ENCODE measurements at regions not wholly inside any gene's neighbourhood (a gene's known extent, or its start where the extent isn't known, plus 50 kb on each side); places are given as distances from the start of the nearest gene placed in this dataset.

DNA sequence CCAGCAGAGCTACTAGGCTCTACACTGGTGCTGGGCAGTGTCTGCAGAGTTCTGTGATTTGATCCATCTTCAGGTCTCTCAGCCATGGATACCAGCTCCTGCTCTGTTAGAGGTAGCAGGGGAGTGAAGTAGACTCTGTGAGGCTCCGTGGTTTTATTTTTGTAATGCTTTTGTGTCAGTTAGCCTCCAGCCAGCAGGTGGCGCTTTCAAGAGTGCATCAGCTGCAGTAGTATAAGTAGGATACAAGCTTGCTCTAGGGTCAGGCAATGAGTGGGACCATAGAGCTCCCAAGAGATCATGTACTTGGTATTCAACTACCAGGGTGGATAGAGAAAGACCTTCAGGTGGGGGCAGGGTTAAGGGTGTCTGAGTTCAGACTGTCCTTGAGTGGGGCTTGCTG, 362.5 kb upstream of the TRAM1L1 start:
- DNase-seq = no peak

GRCh38 chr4:117455088-117455487, 369.7 kb upstream of the TRAM1L1 start:
- no peak for DNase-seq

- no peak for DNase-seq
These were observed 381.0 kb upstream of the TRAM1L1 start for GRCh38 chr4:117466388-117466787.

GRCh38 chr4:117467404-117467803, 382.0 kb upstream of the TRAM1L1 start:
- no peak for DNase-seq

DNA sequence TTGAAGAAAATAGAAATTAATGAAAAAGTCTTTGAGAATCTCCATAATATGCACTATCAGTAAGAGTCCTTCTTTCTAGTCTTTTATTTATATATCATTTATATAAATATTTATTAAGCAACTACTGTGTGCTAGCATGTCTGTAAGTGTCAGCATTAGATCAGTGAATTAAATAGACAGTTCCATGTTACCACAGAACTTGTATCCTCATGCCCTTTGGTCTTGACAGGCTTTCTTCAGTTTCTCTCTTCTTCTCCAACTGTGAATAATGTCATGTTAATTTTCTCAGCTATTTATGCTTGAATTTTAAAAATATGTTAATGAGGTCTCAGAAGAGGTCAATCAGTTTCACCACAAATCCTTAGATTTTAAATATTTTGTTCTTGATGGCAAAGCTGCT, 389.6 kb upstream of the TRAM1L1 start:
- DNase-seq = no peak

DNA sequence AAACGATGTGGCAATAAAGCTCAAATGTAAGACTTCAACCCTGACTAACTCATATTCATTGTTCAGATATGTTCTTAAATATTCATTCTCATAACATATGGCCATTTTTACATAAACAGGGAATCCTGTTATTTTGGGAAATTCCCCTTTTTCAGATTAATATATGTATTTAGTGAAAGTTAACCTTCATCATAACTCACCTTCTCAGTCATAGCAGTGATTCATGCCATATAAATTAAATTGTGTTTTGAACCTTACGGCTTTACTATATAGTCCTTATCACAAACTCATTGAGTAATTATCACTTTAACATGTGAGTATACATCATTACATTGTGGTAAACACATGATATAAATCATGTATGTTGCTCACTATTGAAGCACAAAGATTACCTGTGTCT, 392.5 kb upstream of the TRAM1L1 start:
- no peak for DNase-seq

GRCh38 chr4:117478702-117479101, 393.3 kb upstream of the TRAM1L1 start:
- no peak for DNase-seq

- DNase-seq = no peak
These were observed 394.3 kb upstream of the TRAM1L1 start for GRCh38 chr4:117479673-117480072.

DNA sequence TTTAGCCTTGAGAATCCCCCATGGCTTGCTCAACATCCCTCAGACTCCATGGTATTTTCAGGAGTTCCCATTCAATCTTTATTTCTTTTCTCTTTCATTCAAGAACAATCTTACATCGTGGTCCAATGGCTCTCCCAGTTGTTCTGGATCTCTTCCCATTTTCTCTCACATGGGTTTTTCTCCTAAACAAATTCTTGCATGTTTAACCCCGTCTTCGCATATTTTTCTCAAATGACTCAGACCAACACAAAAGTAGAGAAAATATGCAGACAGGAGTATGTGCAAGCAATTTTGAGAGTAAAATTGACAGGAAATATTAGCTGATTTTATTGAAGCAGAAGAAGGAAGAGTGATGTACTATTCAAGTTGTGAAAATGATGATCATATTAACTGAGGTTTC, 396.4 kb upstream of the TRAM1L1 start:
- no peak for DNase-seq

GRCh38 chr4:117488692-117489091, 403.3 kb upstream of the TRAM1L1 start:
- DNase-seq = no peak

DNA sequence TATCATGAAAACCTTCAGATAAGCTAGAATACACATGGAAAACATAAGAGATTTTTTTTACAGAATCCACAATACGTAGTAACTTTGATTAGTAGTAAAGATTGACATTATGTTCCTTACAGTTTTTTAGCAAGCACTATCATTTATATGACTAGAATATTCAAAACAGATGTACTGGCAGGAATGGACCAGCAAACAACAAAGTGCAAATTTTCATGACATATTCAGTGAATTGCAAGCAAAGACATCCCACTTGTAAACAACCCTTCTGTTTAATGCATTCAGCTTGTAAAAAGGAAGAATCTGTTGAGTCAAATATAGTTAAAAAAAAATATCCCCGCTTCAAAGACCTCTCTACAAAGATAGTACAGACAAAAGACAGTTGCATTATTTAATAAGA, 403.7 kb upstream of the TRAM1L1 start:
- no peak for DNase-seq

GRCh38 chr4:117491516-117491915, 406.1 kb upstream of the TRAM1L1 start:
- DNase-seq = no peak

DNA sequence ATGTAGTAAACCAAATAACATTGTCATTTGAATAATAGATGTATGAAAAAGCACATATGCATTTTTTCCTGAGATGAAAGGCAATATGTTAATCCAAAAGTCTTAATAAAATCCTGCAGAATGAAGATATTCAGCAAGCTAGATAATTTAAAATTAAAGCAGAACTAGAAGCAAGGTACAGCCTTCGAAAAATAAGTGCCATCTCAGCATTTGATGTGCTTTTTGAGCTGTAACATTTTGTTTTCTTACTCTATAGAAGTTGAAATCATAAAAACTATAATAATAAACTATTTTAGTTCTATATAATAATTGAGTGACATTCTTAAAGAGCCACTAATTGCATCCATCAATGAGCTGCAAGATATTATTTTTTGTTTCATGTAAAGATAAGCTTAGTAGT, 410.4 kb upstream of the TRAM1L1 start:
- DNase-seq = no peak

DNA sequence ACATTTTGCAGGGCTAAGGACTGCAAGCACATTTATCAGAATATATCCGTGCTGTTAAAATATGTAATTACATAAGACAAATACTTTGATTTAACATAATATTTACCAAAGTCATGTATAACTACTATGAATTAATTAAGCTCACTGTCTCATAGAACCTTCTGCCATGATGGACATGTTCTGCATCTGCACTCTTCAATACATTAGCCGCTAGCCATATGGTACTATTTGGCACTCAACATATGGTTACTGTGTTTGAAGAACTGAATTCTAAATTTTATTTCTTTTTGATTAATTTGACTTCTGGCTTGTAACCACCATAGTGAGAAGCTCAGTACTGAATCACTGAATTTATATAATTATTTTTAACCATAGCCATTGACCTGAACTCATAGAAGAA, 427.0 kb upstream of the TRAM1L1 start:
- no peak for DNase-seq

DNA sequence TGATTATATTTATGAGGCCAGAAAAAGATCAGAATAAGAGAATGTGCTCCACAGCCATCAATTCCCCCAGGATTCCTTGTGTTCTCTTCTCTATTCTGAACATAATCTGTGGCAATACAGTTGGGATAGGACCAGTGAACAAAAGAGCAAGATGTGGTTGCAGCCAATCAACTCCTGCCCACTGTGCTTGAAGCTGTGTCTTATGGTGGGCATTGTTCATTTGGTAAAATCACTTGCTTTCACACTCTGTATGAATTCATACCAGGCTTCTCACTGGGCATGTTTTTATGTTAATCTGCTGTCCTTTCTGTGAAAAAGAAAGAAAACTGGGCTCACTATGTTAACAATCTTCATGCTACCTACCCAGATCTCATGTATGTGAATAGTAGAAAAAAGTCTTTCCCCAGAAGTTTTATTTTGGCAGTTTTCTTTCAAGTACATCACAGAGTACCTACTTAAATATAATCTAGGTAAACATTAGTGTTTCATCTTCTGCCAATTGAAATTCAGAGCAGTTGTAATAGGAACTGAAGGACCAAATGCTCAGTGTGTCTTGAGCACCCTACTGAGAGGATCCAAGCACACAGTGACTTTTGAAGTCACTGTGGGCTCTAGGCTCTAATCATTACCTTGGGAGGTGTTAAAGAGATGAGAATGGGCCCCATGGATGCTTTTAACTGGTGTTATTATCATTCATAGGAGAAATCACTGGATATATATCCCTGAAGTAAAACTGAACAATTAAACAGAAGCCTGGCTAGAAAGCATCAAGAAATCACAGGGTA, 429.2 kb upstream of the TRAM1L1 start:
- no peak for DNase-seq

GRCh38 chr4:117515921-117516320, 430.5 kb upstream of the TRAM1L1 start:
- DNase-seq = no peak

- DNase-seq = no peak
These were observed 442.2 kb upstream of the TRAM1L1 start for GRCh38 chr4:117527601-117528000.

- no peak for DNase-seq
These were observed 444.0 kb upstream of the TRAM1L1 start for GRCh38 chr4:117529401-117529800.

DNA sequence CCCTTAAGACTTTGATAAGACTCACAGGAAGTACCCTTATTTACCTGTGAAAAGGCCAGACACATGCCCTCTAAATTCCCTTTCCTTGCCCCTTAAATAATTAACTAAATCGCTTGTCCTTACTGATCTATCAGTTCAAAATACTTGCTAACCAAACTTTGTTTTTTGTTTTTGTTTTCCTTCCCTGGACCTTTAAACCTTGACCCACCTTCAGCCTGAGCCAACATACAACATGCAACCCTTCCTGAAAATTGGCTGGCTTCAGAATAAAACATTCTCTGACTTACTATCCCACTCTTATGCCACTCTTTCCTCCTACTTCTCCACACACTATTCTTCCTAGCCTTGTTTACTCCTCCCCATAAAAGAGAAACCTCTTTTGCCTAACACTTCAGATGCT, 448.1 kb upstream of the TRAM1L1 start:
- no peak for DNase-seq

GRCh38 chr4:117545039-117545438, 459.7 kb upstream of the TRAM1L1 start:
- no peak for DNase-seq

- DNase-seq = no peak
These were observed 464.1 kb upstream of the TRAM1L1 start for GRCh38 chr4:117549524-117549923.

- no peak for DNase-seq
These were observed 464.7 kb upstream of the TRAM1L1 start for GRCh38 chr4:117550085-117550484.

GRCh38 chr4:117560329-117560728, 474.0 kb upstream of the NDST3 start:
- no peak for DNase-seq

DNA sequence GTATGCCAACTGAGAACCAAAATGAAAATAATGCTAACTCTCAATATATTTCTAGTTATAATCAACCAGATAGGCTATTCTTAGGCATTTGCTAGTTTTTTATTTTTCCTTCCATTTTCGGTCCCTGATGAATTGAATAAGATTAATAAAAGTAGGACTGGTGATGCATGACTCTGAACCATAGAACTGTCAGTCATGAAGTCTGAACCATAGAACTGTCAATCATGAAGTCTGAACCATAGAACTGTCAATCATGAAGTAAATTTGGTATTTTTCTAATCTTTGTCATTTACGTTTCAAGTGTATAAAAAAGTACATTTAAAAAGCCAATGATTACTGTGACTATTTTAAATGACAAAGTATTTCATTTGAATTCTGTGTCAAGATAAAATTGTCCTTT, 460.2 kb upstream of the NDST3 start:
- DNase-seq = no peak

GRCh38 chr4:117575850-117576249, 458.4 kb upstream of the NDST3 start:
- DNase-seq = no peak

Data from KG1 (cell line).